GM18858 (cell line): ENCODE measurements at regions not wholly inside any gene's neighbourhood (a gene's known extent, or its start where the extent isn't known, plus 50 kb on each side); places are given as distances from the start of the nearest gene placed in this dataset.

Source experiments
- ATAC-seq: cut with Tn5 transposase; IDR thresholded peaks from one replicate; pipeline ENCODE4 v1.9.1; 2021; ENCODE audit not compliant: unreplicated experiment

GRCh38 chr12:77578466-77579220, 252.1 kb upstream of the NAV3 start:
- ATAC-seq = no peak

- no peak for ATAC-seq
These were observed 252.9 kb upstream of the NAV3 start for GRCh38 chr12:77577791-77578190.

GRCh38 chr12:77575376-77575919, 255.2 kb upstream of the NAV3 start:
- no peak for ATAC-seq

- ATAC-seq = no peak
These were observed 258.3 kb upstream of the NAV3 start for GRCh38 chr12:77572371-77572770.

- no peak for ATAC-seq
These were observed 258.9 kb upstream of the NAV3 start for GRCh38 chr12:77571768-77572167.

- ATAC-seq = no peak
These were observed 259.6 kb upstream of the NAV3 start for GRCh38 chr12:77571127-77571526.

- no peak for ATAC-seq
These were observed 260.8 kb upstream of the NAV3 start for GRCh38 chr12:77569876-77570275.

GRCh38 chr12:77560714-77561113, 270.0 kb upstream of the NAV3 start:
- no peak for ATAC-seq

- ATAC-seq = no peak
These were observed 271.2 kb upstream of the NAV3 start for GRCh38 chr12:77559400-77560074.

GRCh38 chr12:77555074-77555473, 275.6 kb upstream of the NAV3 start:
- ATAC-seq = no peak

GRCh38 chr12:77553976-77554619, 276.6 kb upstream of the NAV3 start:
- peak; percentile 100 for ATAC-seq

- ATAC-seq = no peak
These were observed 281.1 kb upstream of the NAV3 start for GRCh38 chr12:77549383-77550128.

GRCh38 chr12:77548797-77549196, 281.9 kb upstream of the NAV3 start:
- ATAC-seq = no peak

GRCh38 chr12:77540097-77540496, 290.6 kb upstream of the NAV3 start:
- no peak for ATAC-seq

- no peak for ATAC-seq
These were observed 293.0 kb upstream of the NAV3 start for GRCh38 chr12:77537663-77538062.

GRCh38 chr12:77535734-77536133, 295.0 kb upstream of the NAV3 start:
- ATAC-seq = no peak

GRCh38 chr12:77531912-77532311, 298.8 kb upstream of the NAV3 start:
- ATAC-seq = no peak

GRCh38 chr12:77522247-77522646, 308.4 kb upstream of the NAV3 start:
- ATAC-seq = no peak

GRCh38 chr12:77521508-77522115, 309.1 kb upstream of the NAV3 start:
- no peak for ATAC-seq

GRCh38 chr12:77514511-77514910, 316.2 kb upstream of the NAV3 start:
- no peak for ATAC-seq

GRCh38 chr12:77510985-77511384, 319.7 kb upstream of the NAV3 start:
- no peak for ATAC-seq
